ENCODE measurements at regions not wholly inside any gene's neighbourhood (a gene's known extent, or its start where the extent isn't known, plus 50 kb on each side); places are given as distances from the start of the nearest gene placed in this dataset.

DNA sequence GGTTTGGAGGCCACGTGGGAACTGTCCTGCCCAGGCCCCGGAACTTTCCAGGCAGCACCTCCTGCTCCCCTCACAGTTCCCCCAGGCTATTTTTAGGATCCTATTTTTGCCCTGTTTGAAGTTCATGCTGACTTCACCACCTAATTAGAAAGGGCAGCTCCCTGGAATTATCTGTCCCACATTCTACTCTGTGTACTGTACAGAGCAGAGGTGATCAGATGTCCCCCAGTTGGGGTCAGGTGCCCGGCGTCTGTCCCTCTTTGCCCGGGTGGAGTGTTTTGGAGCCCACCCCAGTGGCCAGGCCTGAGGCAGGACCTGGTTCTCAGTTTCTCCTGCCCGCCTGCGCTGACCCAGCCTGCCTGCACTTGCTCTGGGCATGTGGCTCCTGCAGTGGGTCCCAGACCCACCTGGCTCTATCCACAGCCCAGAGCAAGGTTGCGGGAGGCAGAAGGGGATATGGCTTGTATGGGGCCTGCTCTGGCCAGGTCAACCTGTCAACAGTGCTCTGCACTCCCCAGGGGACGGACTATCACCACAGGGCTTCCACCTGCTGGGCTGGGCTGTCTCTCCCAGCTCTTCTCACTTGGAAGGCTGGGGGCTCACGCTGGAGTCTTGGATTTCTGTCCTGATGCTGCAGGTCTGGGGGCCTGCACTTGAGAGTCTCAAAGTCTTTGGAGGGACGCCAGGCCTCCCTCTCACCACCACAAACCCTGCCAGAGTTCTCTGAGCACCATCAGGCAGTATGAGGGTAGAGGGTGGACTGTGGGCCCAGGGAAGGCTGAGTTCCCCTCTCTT, 268.3 kb downstream of the GADD45G start:
- DNase-seq (ENCODE audit: missing footprints) (no peak), ATAC-seq (peak; percentile 79)
- intact Hi-C loops (cut with DNase I), result loop anchor here (2.0 to 5.0 kb wide), 4 partner anchors 116 to 224 kb away; no protein-coding TSS in a partner anchor

DNA sequence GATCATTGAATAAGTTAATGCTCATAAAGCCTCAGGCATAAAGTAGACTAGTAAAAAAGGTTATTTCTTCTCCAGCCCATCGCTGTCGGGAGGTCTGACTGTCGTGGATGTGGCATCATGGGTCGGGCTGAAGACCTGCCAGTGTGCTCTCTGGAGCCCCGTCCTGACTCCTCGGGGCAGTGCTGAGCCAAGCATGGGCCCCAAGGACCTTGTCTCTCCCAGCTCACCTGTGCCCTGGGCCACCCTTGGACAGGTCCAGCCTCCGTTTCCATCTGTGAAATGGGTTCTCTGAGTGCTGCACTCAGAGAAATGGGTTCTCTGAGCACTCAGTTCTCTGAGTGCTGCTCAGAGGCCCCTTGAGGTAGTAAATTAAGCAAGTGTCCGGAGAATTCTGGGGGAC, 269.0 kb downstream of the GADD45G start:
- no peak for DNase-seq (ENCODE audit: missing footprints)
- intact Hi-C loops (cut with DNase I), result loop anchor here (2.0 to 5.0 kb wide), 4 partner anchors 117 to 224 kb away; no protein-coding TSS in a partner anchor

DNA sequence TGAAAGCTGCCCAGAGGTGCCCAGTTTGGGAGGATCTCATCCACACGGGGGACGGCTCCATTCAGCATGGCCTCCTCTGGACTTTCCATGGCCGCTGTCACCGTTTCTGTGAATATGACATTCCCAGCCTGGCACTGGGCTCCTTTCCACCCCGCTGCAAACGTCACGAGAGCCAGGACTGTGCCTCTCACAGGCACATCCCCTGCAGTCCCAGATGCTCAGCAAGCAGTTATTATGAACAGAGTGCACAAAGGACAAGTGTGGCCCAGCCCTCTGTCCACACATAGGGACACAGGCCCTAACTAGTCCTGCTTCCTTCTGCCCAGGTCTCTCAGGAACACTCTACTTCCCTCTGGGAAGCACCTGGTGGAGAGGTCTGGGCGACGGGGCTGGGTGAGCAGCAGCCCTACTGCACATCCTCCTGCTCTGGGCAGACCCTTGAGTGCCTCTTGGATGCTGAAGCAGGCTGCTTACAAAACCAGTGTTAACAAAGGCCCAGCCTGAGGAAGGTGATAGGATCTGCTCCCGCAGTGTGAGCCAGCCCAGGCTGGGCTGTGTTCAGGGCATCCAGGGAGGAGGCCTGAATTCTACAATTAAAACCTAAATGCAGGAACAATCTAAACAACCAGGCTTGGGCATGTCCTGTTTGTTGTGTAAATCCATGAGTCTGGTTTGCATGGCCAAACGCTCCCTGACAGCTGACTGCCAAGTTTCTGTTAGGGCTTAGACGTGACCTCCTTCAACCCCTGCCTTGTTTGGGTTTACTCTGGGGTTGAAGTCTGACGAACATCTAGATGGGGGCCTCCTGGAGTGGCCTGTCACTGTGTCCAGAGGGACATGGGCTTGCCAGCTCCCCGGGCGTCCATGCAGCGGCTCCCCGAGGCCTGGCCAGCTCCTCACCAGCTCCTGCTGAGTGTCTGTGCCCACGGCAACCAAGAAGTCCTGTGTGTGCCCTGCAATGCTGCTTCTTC, 269.8 kb downstream of the GADD45G start:
- intact Hi-C loops (cut with DNase I), result loop anchor here (5.0 kb wide), 5 partner anchors 128 to 252 kb away; no protein-coding TSS in a partner anchor
- no peak for DNase-seq (ENCODE audit: missing footprints)
- peak; percentile 9 for ATAC-seq

More for the DNA sequence above, 269.0 kb downstream of the GADD45G start:
- no peak for ATAC-seq

DNA sequence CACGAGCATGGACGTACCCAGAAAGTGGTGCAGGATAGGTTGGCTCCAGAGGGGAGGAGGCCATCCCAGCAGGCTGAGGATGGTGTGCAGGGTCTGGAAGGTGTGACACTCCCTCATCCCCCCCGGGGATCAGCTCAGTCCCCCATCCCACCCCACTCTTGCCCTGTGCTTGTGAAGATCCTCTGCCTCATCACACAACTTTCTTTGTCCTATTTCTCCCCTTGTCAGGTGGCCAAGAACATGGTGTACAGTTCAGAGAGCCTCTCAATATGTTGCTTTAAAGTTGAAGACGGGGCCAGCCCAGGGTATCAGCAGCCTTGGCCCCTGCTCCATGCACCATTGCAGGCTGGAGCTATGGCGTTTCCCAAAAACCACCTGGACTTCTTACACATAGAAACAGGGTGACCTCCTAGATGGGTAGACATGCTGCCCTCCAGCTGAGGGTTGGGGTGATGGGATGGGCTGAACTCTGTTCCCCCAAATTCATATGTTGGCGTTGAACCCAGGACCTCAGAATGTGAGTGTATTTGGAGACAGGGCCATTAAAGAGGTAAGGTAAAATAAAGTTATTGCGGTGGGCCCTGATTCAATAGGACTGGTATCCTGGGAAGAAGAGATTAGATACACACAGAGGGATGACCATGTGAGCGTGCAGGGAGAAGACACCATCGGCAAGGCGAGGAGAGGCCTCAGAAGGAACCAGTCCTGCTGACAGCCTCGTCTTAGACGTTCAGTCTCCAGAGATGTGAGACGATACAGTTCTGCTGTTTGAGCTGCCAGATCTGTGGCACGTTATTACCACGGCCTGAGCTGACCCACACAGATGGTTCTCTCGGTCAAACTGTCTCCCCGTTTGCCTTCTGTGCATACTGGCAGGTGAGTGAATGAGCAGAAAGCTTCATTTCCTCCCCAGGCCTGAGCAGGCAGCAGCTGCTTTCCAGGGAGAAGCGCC, 272.5 kb downstream of the GADD45G start:
- intact Hi-C loops (cut with DNase I), result loop anchor here (2.0 to 5.0 kb wide), 3 partner anchors 125 to 273 kb away; partner anchors contain the start of gene GADD45G
- DNase-seq (ENCODE audit: missing footprints), result no peak
- ATAC-seq, result no peak

DNA sequence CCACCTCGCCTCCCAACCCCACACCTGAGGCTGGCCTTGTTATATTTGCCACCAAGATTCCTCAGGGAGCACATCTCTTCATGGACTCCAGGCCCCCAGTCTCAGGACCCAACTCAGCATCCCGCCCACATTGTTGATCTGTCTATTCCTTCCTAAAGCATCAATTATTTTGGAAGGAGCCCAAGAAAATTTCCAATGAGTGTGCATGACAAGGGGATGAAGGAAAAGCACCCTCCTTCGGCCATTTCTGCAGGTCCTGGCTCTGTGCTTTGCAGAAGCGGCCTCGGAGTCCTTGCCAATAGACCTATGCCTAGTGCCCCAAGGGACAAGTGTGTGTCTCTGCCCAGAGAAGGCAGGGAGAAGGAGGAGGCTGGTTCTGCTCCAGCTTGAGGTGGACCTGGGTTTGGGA, 273.2 kb downstream of the GADD45G start:
- ATAC-seq (no peak), DNase-seq (ENCODE audit: missing footprints) (no peak)

DNA sequence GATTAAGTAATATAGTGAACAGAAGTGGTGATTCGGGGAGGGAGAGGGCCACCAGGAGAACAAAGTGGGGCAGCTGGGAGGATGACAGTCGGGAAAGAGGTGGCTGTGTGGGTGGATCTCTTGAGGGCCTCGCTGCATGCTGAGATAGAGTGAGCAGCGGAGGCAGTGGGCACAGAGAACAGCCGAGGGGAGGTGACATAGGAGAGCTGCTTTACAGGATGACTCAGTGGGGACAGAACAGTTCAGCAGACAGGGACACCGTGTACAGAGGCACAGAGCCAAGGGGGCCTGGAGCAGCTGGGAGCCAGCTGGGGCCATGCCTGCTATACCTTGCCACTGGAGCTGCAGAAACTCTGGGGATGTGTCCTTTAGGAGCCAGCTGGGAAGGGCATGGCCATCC, 273.9 kb downstream of the GADD45G start:
- ATAC-seq, result peak; percentile 86
- intact Hi-C loops (cut with DNase I), result loop anchor here (2.0 to 5.0 kb wide), 3 partner anchors 124 to 274 kb away; partner anchors contain the start of gene GADD45G
- peak; percentile 81 for DNase-seq (ENCODE audit: missing footprints)

More for the DNA sequence above, 273.2 kb downstream of the GADD45G start:
- intact Hi-C loops (cut with DNase I), result loop anchor here (2.0 to 5.0 kb wide), 3 partner anchors 124 to 273 kb away; partner anchors contain the start of gene GADD45G

DNA sequence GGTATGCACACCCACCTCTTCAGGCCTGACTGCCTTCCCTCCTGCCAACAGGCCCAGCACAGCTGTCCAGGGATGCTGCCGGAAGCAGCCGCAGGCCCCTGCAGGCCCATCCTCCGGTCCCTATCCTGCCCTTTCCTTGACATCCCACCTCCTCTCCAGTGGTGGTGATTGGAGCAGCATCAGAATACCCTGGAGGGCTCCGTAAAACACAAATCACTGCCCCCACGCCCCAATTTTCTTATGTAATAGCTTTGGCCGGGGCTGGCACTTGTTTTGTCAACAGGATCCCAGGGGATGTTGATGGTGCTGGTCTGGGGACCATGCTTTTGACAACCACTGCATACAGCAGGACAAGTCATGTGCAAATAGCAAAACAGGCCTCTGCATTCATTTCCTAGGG, 274.5 kb downstream of the GADD45G start:
- ATAC-seq, result peak; percentile 5
- intact Hi-C loops (cut with DNase I), result loop anchor here (2.0 to 5.0 kb wide), 3 partner anchors 123 to 274 kb away; partner anchors contain the start of gene GADD45G
- no peak for DNase-seq (ENCODE audit: missing footprints)

DNA sequence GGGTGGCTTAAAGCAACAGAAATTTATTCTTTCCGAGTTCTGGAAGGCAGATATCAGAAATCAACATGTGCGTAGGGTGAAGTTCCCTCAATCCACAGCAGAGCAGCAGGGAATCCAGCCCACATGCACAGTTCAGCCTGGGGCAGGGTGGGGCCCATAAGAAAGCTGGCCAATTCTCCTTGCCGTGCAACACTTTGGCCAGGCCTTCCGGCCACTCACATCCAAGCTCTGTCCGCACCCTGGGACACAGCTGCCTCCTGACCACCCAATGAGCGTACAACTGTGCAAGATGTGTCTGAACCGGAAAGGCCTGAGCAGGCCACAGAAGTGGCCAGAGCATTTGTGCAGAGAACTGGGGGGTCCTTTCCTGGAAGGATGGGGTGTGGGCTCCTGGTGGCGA, 274.9 kb downstream of the GADD45G start:
- ATAC-seq (peak; percentile 77), DNase-seq (ENCODE audit: missing footprints) (peak; percentile 86)
- intact Hi-C loops (cut with DNase I), result loop anchor here (2.0 to 5.0 kb wide), 4 partner anchors 38 to 275 kb away; partner anchors contain the start of gene GADD45G

DNA sequence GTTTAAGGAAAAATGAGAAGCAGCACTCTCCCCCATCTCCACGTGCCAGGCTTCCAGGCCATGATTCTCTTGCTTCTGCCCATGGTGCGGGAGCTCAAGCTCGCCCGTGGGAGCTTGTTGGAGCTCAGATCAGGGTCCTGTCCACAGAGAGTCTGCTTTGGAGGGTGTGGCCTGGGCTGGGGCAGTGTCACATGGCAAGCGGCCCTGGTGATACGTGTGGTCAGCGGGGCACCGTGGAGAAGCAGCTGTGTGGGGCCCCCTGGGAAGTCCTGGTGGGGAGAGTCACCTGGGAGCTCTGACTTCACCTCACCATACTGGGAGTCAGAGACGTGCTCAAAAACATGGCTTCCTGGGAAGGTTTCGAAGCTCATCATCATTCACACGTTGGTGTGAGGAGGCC, 275.3 kb downstream of the GADD45G start:
- no peak for DNase-seq (ENCODE audit: missing footprints)

DNA sequence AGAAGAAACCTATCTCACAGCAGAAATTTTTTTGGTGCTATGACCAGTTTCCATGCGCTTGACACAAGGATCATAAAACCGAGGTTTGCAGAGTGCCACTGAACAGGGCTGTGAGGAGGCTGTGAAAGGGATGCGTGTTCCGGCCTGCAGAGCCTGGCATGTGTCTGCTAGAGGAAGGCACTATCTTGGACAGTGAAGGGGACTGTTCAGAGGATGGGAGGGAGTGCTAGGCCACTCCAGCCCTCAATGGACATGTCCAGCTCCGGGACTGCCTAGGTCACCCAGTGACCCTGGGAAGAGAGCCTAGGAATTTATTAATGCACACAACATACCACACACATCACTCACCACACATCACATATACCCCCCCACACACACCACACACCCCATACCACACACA, 275.9 kb downstream of the GADD45G start:
- intact Hi-C loops (cut with DNase I), result loop anchor here (5.0 kb wide), 1 partner anchor 37 kb away; no protein-coding TSS in a partner anchor
- ATAC-seq (no peak), DNase-seq (ENCODE audit: missing footprints) (no peak)

More for the DNA sequence above, 275.3 kb downstream of the GADD45G start:
- intact Hi-C loops (cut with DNase I), result loop anchor here (5.0 kb wide), 1 partner anchor 37 kb away; no protein-coding TSS in a partner anchor
- no peak for ATAC-seq

DNA sequence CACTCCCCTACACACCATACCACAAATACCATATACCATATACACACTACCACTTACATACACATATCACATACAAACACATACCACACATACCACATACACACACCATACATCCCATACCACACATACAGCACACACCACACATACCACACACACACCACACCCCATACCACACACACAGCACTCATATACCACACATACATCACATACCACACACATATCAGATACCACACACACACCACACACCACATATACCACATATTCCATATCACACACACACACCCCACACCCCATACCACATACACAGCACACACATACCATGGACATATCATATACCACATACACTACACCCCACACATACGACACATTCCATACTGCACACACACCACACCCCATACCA, 276.6 kb downstream of the GADD45G start:
- intact Hi-C loops (cut with DNase I), result loop anchor here (5.0 kb wide), 1 partner anchor 36 kb away; no protein-coding TSS in a partner anchor
- no peak for ATAC-seq
- DNase-seq (ENCODE audit: missing footprints), result no peak

DNA sequence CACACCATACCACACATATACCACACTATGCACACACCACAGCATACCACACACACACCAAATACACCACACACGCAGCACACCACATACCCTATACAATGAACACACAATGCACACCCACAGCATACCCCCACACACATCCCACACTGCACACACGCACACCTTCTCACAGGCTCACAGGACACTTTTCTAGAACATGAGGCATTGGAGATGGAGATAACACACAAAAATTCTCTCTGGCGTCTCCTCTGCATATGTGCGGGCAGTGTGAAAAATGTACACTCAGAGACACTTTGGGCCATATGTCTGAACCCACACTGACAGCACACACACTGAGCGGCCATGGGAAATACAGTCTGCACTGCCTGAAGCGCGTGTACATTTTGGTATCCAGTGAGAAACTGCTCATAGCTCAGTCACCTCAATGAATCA, 278.1 kb downstream of the GADD45G start:
- ATAC-seq, result no peak
- intact Hi-C loops (cut with DNase I), result loop anchor here (5.0 kb wide), 1 partner anchor 34 kb away; no protein-coding TSS in a partner anchor

DNA sequence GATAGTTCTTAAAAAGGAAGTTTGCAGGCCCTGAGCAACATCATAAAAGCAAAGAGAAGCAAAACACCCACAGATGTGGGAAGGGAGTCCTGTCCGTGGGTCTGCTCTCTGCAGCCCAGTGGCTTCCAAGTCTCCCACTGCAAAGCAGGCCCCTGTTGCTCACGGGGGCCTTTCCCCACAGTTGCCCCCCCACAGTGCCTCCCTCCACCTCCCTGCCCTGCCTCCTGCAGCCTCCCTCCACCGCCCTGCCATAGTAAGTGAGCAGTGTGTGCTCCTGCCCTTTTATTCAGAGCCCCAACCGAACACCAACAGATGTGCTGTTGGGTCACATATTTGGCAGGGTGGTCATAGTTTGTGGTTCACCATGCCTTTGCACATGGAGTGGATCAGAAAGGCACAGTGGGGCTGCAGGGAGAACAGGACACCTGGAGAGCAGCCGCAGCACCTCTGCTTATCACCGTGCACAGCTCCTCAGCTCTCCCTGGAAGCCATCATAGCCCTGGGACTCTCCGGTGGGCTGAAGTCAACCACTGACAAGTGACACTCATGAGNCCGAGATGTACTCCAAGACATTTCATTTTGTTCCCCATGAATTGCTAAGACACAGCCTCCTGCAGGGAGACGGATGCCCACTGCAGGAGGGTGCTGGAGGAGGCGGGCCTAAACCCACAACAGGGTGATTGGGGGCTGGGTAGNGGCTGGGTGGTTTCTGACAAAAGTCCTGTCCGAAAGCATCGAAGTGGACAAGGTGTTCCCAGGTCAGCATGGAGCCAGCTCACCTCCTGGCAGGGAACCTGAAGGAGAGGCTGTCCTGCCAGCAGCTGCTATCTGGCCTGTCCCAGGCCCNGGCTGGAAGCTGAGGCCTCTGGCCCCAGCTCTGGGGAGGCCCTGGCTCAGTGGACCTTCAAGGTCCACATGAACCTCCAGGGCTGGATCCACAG, 278.9 kb downstream of the GADD45G start:
- DNase-seq (ENCODE audit: missing footprints) (no peak), ATAC-seq (no peak)
- intact Hi-C loops (cut with DNase I), result loop anchor here (5.0 kb wide), 1 partner anchor 34 kb away; no protein-coding TSS in a partner anchor

More for the DNA sequence above, 278.1 kb downstream of the GADD45G start:
- no peak for DNase-seq (ENCODE audit: missing footprints)

DNA sequence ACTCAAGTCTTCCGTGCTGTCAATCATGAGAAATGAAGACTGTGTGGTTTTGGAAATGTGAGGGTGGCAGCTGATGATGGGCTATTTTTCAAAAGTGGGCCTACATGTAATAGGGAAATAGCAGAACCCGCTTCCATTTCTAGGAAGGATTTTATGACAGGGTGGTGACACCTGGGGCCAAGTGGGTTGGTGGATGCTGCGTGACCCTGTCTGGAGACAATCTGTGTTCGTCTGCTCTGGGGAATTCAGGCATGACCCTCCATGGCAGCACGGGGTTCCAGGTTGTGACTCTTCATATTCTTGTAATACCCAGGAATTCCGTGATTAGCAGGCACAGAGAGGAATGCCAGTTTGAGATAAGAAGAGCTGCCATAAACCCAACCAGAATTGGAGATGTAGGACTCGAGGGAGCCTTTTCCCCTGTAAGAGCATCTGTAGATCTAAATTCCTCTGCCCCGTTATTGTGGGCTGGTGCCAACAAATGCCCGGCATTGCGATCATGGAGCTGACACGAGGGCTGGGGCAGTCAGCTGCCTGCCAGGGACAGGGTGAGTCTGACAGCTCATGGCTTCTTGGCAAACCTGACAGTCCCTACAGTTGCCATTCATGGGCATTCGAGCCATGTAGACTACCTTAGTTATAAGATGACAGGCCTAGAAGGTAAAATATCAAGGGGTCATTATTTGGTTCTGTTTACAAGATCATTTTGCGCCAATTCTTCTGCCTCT, 279.7 kb downstream of the GADD45G start:
- peak; percentile 60 for ATAC-seq
- intact Hi-C loops (cut with DNase I), result loop anchor here (5.0 kb wide), 1 partner anchor 33 kb away; no protein-coding TSS in a partner anchor
- no peak for DNase-seq (ENCODE audit: missing footprints)

DNA sequence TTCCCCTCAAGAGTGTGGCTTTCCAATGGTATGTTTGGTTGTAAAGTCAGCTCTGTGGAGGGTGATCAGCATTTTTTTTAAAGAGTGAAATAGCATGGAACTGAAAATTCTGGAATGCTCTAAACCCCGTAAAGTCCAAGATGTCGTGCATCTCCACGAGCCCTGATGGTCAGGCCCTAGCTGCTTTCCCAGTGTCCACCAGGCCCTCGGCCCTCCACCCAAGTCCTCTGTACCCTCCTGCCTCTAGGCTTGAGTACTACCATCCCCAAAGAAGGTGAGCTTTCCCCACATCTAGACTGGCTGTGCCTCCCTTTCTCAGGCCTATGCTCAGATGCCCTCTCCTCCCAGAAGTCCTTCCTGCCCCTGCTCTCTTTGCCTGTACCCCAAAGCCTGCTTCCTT, 280.3 kb downstream of the GADD45G start:
- DNase-seq (ENCODE audit: missing footprints) (no peak), ATAC-seq (no peak)
- intact Hi-C loops (cut with DNase I), result no loop called here

DNA sequence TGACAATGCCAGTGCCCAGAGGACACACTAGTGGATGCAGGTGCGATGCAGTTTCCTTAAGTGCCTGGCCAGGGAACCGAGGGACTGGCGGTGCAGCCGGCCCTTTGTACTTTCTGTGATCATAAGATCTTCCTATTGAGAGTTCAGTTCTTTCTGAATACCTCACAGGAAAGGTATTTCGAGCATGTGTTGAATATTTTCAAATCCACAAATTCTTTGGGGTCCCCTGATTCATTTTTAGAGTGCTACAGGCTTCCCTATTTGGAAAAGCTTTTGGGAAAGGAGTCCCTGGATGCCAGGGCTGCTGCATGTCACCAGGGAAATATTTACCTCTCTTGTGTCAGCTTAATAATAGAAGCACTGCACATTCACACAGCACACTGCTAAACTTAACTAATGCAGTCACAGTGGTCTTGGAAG, 281.5 kb downstream of the GADD45G start:
- DNase-seq (ENCODE audit: missing footprints), result no peak
- intact Hi-C loops (cut with DNase I), result no loop called here
- peak; percentile 37 for ATAC-seq
